ENCODE measurements at regions not wholly inside any gene's neighbourhood (a gene's known extent, or its start where the extent isn't known, plus 50 kb on each side); places are given as distances from the start of the nearest gene placed in this dataset.

DNA sequence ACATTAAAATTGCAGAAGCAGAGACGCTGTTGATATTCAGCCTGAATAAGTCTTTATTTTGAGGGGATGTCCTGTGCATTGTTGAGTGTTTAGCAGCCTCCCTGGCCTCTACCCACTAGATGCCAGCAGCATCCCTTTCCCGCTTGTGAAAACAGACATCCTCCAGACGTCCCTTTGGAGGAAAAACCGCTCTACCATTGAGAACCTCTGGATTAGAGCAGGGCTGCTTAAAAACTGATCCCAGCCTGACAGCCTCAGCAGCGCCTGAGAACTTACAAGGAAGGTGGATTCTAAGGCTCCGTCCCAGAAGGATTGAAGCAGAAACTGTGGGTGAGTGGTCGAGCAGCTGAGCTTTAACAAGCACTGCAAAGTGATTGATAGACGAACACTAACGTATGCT lies 349.7 kb downstream of the CYRIA start:
- DNase-seq = no peak

DNA sequence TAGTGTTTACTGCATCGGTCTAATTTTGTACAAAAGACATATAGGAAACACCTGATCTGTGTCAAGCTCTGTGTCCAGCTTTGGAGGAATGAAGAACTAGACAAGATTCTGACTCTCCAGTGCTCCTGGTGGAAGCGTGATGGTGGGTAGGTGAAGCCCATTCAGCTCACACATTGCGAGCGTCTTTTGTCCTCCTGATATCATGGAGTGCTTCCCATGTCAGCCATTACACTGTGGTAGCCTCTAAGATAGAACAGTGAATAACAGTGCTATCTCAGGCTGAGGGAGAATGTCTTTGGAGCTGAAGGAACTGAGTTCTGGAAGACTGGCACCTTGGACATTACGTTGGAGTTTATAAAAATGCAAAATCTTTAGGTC lies 350.2 kb downstream of the CYRIA start:
- DNase-seq = no peak

DNA sequence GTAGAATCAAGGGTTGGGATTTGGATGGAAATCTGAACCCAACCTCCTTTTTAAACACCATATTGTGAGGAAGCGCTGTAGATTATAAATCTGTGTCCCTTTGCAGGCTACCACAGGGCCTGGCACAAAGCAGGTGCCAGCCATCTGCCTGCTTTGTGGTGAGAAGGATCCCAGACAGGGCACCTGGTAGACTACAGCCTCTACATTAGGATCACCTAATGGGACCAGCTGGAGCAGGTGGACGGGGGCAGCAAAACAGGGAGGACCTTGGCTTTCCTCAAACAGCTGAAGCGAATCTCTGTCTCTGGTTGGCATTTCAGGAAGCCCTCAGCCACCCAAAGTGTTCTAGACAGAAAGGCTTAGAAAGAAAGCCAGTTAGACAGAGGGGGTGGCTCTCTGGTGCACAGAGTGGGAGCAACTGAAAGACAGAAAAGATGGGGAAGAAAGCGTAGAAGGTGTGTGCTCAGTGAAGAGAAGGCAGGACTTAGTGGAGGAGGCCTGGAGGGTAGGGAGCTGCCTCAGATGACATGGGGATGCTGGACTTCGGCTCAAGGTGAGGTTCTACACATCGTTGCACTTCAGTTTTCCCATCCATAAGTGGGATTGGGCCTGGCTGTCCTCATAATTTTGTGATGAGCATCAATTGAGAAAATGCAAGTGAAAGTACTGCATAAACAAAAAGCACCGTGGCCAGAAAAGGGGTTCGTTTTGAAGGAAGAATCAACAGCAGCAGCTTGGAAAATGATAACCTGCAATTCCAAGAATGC lies 350.8 kb downstream of the CYRIA start:
- DNase-seq = no peak

DNA sequence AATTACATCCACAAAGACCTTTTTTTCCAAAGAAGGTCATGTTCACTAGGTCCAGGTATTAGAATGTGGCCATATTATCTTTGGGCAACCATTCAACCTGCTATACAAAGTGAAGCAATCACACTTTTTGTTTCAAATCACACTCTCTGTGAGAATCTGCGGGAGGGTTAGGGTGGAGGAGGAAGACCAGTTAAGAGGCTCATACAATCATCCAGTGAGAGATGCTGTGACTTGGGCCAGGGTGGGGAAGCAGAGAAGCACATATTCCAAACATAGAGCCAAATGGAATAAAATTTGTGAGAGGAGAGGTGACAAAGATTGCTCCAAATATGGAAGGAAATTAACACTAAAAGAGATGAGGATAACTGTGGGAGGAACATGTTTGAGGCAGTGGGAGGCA lies 351.6 kb downstream of the CYRIA start:
- DNase-seq = no peak

DNA sequence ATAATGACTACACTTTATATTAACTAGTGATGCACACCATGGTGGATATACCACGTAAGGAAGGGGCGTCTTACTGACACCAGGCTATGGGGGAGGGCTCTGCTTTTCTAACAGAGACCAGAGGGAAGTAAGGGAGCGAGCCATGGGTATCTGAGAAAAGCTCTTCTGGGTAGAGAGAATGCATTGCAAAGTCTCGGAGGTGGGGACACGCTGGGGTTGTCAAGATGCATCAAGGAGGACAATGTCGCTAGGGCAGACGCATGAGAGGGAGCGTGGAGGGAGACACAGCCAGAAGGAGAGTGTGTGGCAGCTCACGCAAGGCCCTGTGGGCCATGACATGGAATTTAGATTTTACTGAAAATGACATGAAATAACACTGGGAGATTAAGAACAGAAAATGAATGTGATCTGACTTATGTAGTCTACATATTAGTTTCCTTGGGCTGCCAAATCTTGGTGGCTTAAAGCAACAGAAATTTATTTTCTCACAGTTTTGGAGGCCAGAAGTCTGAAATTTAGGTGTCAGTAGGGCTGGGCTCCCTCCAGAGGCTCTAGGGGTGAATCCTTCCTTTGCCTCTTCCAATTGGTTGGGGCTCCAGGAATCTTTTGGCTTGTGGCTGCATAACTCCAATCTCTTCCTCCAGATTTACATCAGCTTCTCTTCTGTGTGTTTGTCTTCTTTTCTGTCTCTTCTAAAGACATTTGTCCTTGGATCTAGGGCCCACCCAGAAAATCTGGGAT lies 352.2 kb downstream of the CYRIA start:
- no peak for DNase-seq

DNA sequence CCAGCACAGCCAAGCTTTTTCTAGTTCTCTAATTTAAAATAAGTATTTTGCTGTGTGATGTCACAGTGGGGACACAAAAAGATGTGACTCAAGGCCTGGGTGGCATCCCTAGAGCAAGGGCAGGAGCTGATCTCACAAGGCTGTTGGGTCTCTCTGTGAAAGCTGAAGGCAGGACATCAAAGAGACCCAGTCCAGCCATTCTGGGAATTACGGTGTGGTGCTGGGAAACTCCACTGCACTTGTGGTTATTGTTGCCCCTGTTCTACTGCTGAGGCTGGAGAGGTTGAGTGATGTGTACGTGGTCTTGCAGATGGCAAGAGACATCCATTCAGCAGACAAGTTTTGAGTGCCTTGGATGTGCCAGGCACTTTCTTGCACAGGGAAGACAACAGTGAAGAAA lies 352.9 kb downstream of the CYRIA start:
- DNase-seq = no peak

DNA sequence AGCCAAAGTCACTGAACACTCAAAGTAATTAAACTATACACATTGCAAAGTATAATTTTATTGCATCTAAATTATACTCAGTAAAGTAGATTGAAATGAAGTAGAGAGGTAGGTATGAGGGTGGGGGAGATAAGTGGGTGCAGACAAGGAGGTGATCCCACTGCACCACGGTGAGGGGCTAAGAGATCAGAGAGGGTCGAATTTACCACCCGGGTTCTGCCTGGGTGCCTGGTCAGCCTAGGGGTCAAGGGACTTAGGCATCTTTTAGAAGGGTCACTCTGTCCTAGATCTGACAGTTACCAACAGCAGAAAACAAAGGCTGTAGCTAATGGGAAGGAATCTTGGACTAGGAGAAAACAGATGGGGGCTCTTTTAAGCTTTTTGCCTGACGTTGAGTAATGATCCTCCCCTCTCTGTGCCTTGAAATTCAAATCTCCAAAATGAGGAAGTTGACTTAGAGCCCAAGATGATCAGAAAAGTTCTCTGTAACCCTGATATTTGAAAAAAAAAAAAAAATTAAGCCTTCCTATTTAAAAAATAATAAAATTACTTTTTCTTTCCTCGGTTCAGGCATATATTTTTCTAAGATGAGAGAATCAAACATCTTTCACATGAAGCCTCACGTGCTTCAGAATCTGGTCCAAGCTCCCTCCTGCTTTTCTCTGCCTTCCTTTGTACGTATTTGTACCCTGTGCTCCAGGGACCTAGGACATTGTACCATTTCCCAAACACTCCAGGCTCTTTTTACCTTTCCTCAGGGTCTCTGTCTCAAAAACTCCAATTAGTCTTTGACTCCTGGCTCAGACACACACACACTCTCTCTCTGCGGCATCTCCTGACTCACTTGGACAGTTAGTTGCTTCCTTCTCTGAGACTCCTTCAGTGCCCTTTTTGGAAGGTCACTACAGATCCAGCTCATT lies 353.9 kb downstream of the CYRIA start:
- DNase-seq = no peak

DNA sequence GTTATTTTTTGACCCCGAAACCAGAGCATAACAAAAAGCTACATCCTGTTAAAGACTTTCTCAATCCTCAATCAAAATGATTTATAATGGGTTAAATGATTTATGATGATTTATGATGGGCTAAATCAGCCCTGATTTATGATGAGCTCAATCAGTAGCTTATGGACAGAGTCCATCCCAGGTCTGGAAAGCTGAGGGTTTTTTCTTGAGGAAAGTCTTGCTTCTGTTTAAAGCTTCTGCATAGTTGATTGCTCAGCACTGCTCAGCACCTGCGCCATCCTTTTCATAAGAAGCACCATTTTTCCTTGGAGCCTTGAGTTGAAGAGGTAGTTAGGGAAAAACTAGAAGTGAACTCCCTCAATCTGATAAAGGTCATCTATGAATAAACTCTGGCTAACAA lies 356.8 kb downstream of the CYRIA start:
- DNase-seq = no peak

DNA sequence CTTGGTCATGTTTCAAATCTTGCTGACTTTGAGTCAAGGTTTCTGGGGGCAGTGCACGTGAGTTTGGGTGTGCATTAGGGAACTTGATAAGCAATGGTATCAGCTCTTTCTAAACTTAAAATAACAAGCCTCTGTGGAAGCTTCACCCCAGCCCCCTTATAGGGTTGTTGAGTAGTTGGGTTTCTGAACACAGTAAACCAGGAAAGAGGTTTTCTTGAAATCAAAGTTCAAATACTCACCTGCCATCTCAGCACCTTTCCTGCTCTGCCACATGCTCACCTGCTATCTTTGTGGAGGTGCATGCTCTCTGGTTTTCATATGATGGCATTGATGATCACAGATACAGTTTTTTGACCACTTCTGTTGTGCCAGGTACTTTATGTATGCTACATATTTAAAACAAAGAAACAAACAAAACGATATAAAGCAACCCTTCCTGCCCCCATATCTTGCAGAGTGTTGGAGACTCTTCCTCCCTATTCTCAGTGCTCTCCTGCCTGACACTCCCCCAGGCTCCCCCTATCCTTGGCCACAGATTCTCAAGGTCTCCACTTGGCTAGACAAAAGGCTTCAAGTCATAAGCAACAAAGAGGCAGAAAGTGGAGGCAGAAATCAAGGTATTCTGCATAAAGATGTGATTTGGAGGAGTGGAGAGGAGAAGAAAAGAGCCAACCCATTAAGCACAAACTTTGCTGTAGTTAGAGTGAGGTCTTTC lies 360.6 kb downstream of the CYRIA start:
- no peak for DNase-seq

DNA sequence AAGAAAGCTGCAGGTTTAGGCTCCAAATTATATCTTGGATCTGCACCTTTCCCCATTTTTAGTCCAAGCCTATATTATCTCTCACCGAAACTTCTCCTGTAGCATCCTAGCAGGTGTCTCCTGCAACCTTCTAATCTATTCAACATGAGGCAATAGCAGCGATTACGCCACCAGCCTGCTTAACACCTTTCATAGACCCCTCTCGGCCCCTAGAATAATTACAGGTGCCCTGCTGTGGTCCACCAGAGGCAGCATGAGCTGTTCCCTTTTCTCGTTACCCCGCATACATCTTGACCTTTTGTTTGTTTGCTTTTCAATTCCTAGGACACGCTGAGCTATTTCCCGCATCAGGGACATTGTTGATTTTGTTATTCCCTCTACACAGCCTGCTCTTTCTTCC lies 361.9 kb downstream of the CYRIA start:
- DNase-seq = no peak

DNA sequence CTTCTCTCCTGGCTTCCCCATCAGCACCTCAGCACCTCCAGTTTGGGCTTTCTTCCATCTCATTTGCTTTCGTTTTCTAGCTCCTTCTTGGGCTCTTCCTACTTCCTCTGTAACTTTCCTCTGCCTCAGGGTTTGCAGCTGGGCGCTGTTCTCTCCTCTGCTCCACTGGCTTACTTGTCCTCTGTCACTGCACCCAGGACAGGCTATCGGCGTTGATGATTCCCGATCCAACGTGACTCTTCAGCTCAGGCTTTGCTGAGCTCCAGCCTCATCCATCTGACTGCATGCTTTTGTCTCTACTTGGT lies 362.4 kb downstream of the CYRIA start:
- no peak for DNase-seq

DNA sequence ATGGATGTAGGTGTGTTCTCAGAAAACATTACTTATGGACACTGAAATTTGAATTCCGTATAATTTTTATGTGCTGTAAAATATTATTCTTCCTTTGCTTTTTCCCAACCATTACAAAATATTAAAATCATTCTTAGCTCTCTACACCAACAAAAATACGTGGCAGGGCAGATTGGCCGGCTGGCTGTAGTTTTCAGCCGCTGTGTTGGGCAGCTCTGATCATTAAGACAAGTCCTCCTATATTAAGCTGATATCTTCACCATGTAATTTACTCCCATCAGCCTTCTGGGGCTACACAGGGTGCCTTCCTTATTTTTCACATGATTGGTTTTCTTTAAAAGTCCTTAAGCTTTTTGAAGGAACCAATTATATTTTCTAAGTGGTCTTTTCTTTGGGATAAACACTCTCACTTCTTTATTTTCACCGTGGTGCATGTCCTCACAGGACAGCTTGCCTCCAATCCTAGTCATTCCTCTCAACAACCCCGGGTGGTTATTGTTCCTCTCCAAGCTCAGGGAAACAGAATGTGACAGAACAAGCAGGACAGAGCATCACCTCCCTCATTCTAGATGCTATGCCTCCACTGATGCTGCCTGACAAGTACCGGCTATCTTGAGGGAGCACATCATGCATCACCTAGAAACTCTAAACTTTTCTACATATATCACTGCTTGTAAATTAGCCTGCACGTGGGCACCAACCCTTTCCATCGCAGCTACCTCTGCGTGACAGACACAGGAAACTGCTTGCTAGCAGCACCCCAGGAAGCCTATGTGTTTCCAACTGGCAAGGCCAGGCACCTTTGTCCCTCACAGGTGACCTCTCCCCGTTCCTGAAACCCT lies 362.3 kb downstream of the MYCN start:
- no peak for DNase-seq

DNA sequence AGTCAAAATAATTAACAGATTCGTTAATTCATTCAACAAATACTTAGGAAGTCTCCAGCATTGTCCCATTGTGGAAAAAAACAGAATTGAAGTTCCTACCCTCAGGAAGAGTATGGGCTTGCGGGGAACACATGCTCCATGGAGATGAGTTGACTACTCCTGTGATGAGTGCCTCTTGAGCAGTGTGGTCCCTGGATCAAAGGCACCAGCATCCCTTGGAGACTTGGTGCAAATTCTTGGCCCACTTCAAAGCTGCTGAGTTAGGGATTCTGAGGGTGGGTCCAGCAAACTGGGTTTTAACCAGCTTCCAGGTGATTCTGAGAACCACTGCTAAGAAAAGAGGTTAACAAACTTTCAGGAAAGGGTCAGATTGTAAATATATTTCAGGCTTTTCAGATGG lies 361.6 kb downstream of the MYCN start:
- DNase-seq = no peak

DNA sequence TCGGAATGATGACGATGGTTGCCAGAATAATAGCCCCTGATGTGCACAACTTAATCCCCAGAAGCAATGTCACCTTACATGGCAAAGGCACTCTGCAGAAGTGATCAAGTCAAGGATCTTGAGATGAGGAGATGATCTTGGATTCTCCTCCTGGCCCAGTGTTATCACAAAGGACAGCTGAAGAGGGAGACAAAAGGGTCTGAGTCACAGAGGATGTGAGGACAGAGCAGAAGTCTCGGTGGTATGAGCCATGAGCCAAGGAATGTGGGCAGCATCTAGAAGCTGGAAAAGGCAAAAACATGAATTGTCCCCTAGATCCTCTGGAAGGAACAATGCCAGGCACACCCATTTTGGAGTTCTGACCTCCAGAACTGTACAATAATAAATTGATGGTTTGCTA lies 358.5 kb downstream of the MYCN start:
- DNase-seq = no peak

DNA sequence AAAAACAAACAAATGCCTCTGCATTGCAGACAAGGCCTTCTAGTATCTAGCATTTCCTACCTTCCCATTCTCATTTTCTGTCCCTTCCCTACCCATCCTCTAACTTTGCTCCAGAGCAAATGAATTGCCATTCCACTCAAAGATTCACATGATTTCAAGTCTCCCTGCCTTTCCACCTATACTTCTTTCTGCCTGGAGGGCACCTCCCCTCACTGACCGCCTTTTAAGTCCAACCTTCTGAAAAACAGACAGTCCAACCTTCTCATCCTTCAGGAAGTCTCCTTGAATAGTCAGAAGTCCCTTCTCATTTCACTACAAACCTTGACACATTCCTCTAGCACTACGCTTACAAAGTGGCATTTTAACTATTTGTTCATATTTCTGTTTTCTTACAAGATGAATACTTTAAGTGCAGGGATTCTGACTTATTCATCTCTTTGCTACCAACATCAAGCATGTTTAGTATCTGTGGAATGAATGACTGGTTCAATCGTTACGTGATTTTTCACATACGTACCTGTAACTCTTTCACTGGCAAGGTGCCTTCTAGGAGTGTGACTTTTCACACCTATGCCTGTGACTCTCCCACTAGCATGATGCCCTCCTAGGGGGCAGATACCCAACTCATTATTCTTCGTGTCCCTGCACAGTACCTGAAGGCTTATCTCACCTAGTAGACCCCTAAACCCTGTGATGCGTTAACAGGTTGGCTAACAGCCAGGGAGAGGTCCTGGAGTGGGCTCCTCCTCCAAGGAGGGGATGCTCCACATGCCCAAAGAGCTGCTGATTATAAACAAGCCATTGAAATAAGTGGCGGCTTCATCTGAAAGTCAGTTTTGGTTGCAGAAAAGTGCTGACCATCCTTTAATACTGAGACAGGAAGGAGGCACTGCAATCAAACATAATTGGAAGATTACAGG lies 356.2 kb downstream of the MYCN start:
- no peak for DNase-seq

DNA sequence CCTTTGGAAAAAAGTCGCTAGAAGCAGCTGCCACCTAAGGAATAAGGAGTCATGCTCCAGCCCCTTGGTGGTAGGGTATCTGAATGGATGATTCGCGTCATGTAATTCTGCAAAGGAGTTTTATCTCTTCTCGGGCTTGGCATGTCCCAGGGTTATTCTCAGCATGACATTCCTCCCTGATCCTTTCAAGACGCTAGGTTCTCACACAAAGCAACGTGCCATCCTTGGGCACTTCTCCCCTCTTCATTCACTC lies 355.6 kb downstream of the MYCN start:
- no peak for DNase-seq

DNA sequence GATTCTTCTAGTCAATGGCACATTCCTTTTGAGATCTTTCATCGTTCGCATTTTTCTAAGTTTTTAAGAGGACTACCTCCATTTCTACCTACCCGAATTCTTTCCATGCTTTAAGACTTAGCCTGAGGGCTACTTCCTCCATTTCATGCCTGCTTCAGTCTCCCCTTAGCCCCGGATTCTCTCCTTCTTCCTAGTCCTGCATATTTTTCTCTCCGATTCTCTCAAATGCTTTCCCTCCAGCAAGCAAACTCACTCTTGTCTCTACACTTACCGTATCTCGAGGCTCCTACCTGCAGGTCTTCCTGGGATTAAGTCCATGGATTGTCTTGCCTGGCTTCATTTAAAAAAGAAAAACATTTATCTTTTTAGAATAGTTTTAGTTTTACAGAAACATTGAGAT lies 354.4 kb downstream of the MYCN start:
- no peak for DNase-seq

DNA sequence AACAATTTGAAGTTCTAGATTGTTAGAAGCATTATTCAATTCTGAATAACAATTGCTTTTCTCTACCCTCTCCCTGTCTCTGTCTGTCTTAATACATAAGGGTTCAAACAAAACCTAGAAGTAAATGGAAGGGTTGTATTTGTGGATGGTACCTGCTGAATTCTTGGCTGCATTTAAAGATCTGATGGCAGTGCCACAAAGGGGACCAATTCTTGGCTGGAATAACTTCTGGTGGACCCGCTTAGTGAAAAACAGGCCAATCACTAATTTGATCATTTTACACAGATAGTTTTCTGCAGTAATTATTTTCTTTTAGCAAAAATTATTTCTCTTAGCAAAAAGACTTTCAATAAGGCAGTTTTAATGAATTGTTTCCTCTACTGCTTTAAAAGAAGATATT lies 353.5 kb downstream of the MYCN start:
- no peak for DNase-seq

DNA sequence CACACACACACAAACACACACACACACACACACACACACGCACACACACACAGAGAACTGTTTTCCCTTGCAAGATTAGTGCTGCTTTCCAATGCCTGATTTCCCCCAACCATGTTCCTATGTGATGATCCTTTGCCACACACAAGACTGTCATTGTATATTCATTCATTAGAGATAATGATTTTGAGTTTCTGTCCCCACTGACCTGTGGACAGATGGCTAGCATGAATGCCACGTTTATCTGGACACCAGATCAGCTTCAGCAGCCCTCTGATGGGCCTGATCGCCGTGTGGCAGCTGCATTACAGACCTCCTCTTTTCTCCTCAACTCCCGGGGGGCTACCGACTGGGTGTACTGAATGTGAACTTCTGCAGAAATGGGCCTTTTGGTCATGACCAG lies 353.0 kb downstream of the MYCN start:
- no peak for DNase-seq

DNA sequence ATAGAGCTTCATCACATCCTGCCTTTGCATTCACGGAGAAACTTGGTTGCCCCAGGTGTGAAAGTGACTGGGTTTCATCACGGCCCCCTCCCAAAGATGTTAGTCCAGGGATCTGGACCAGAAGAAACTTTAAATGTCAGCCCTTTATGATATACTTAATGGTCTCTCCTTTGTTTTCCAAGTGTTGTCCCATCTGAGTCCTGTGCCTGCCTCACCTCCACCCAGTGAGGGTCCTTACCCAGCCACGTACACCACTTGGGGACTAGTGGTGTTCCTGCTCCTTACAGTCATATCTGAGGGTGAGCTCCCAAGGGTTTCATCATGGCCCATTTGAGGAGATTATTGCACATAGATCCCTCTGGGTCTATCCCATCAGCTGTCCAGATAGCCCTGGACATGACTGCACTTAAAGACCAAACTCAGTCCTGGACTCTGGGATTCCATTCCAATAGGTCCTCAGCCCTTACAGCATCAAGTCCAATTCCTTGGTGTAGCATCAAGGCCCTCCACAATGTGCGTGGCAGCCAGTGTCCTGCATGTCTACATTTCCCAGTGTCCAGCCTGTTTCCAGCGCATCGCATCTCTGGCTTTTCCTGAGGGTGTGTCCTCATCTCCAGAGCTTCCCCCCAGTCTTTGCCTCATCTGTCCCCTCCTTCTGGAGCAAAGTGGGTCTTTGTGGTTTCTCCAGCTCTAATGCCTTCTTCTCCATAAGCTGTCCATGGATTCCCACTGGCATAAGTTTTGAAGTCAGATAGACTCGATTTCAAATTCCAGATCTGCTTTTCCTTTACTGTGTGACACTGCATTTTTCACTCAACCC lies 351.6 kb downstream of the MYCN start:
- no peak for DNase-seq

DNA sequence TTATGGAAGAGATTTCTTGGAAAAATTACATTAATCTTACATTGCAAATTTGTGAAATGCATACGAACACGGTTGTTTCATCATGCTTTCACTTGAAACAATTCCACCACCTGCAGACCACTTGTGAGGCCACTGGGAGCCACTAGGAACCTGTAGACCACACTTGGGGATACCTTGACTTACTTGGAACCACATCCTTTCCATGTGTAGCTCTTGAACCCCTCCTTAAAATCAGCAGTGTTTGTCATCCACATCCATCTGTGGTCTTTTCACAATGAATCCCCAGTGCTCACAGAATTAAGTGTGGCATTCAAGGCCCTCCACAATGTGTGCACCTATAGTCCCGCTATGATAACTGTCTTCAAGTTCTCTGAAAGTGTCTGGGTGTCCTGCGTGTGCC lies 350.9 kb downstream of the MYCN start:
- DNase-seq = no peak
